Uterus (tissue), 3 donors: ENCODE measurements at regions not wholly inside any gene's neighbourhood (a gene's known extent, or its start where the extent isn't known, plus 50 kb on each side); places are given as distances from the start of the nearest gene placed in this dataset.

Experiments used
- DNase-seq, 2 donors: peaks; one replicate each; pipeline ENCODE4 v3.0.0-alpha.2; 2019 to 2020
- H3K27ac ChIP-seq, 2 donors: fragments of 200-600 bp; sonication (generic); 1 replicate in 1 of 2; 2 replicates in 1 of 2; pipeline ENCODE4 v1.5.1; 2016 to 2018
- H3K27me3 ChIP-seq, 2 donors: fragments of 200-600 bp; sonication (generic); one replicate each; pipeline ENCODE4 v1.5.1; 2018 to 2019; ENCODE audit warnings: control low read depth in 1 of 2
- H3K36me3 ChIP-seq, 2 donors: fragments of 200-600 bp; sonication (generic); one replicate each; pipeline ENCODE4 v1.5.1; 2019; ENCODE audit warnings: control low read depth in 1 of 2
- H3K4me1 ChIP-seq, 2 donors: fragments of 200-600 bp; sonication (generic); one replicate each; pipeline ENCODE4 v1.5.1; 2018 to 2019; ENCODE audit warnings: control low read depth in 1 of 2
- H3K4me3 ChIP-seq, 2 donors: fragments of 200-600 bp; sonication (generic); 1 replicate in 1 of 2; 2 replicates in 1 of 2; pipeline ENCODE4 v1.5.1; 2018 to 2019; ENCODE audit warnings: mild to moderate bottlenecking in 1 of 2
- H3K9me3 ChIP-seq, 2 donors: fragments of 200-600 bp; sonication (generic); one replicate each; pipeline ENCODE4 v1.5.1; 2019; ENCODE audit warnings: control low read depth in 1 of 2
- CTCF ChIP-seq, 4 experiments: fragments of 200-600 bp in 2 of 4; fragments of 450-650 bp in 2 of 4; sonication (generic) in 2 of 4; IDR thresholded peaks; one replicate each; pipeline ENCODE4 v1.5.1; 2016 to 2019; ENCODE audit warnings: antibody characterized with exemption in 4 of 4, mild to moderate bottlenecking in 2 of 4, moderate library complexity in 1 of 4
- POLR2A ChIP-seq, 2 donors: fragments of 450-650 bp; IDR thresholded peaks; one replicate each; pipeline ENCODE4 v1.6.1; 2016; ENCODE audit warnings: antibody characterized with exemption in 2 of 2, mild to moderate bottlenecking in 1 of 2, moderate library complexity in 1 of 2
- intact Hi-C: fragments of 100-400 bp; cut with DNase I; formaldehyde crosslinking; loops from one replicate; pipeline ENCODE4 v1.15.1; 2023; ENCODE audit warnings: low total_unique reads
- donor health status: DM: yes; HTN: yes; CAD: no.

GRCh38 chr2:21454839-21455238, 331.1 kb downstream of the TDRD15 start:
- H3K4me3 ChIP-seq, result no peak overlapping the region
- H3K36me3 ChIP-seq, result no peaks in the 10 kb centered on the region
- no peaks in the 10 kb centered on the region for H3K9me3 ChIP-seq
- no peak overlapping the region for H3K27ac ChIP-seq
- intact Hi-C loops, result no loop called here
- no peak for TF ChIP-seq POLR2A (IDR thresholded peaks at IDR 0.05)
- TF ChIP-seq CTCF (IDR thresholded peaks at IDR 0.05), result no peak
- DNase-seq, result no peak
- no peaks in the 10 kb centered on the region for H3K27me3 ChIP-seq
- no peaks in the 10 kb centered on the region for H3K4me1 ChIP-seq

GRCh38 chr2:21461754-21462240, 338.0 kb downstream of the TDRD15 start:
- no peaks in the 10 kb centered on the region for H3K27me3 ChIP-seq
- no peaks in the 10 kb centered on the region for H3K9me3 ChIP-seq
- intact Hi-C loops, result no loop called here
- no peak overlapping the region for H3K4me3 ChIP-seq
- no peak for DNase-seq
- no peaks in the 10 kb centered on the region for H3K36me3 ChIP-seq
- TF ChIP-seq CTCF (IDR thresholded peaks at IDR 0.05) (no peak), POLR2A (IDR thresholded peaks at IDR 0.05) (no peak)
- no peak overlapping the region for H3K27ac ChIP-seq
- H3K4me1 ChIP-seq, result no peaks in the 10 kb centered on the region

- Histone ChIP-seq H3K27me3 (no peaks in the 10 kb centered on the region), H3K4me1 (no peaks in the 10 kb centered on the region), H3K27ac (no peak overlapping the region), H3K4me3 (no peak overlapping the region), H3K36me3 (no peaks in the 10 kb centered on the region), H3K9me3 (no peaks in the 10 kb centered on the region)
- no peak for TF ChIP-seq CTCF (IDR thresholded peaks at IDR 0.05)
- TF ChIP-seq POLR2A (IDR thresholded peaks at IDR 0.05), result no peak
- intact Hi-C loops, result no loop called here
- no peak for DNase-seq
These were observed 342.7 kb downstream of the TDRD15 start for GRCh38 chr2:21466341-21466927.

- H3K36me3 ChIP-seq, result no peaks in the 10 kb centered on the region
- no peaks in the 10 kb centered on the region for H3K4me1 ChIP-seq
- intact Hi-C loops, result no loop called here
- no peak for DNase-seq
- H3K27ac ChIP-seq, result no peak overlapping the region
- TF ChIP-seq CTCF (IDR thresholded peaks at IDR 0.05) (no peak), POLR2A (IDR thresholded peaks at IDR 0.05) (no peak)
- no peaks in the 10 kb centered on the region for H3K27me3 ChIP-seq
- no peak overlapping the region for H3K4me3 ChIP-seq
- H3K9me3 ChIP-seq, result no peaks in the 10 kb centered on the region
These were observed 343.6 kb downstream of the TDRD15 start for GRCh38 chr2:21467280-21467818.

- Histone ChIP-seq H3K4me1 (no peaks in the 10 kb centered on the region), H3K4me3 (no peak overlapping the region), H3K9me3 (no peaks in the 10 kb centered on the region), H3K27ac (no peak overlapping the region), H3K36me3 (no peaks in the 10 kb centered on the region), H3K27me3 (no peaks in the 10 kb centered on the region)
- TF ChIP-seq CTCF (IDR thresholded peaks at IDR 0.05) (no peak), POLR2A (IDR thresholded peaks at IDR 0.05) (no peak)
- intact Hi-C loops, result no loop called here
- no peak for DNase-seq
These were observed 344.1 kb downstream of the TDRD15 start for GRCh38 chr2:21467910-21468309.
